NCI-H1092 (cell line): ENCODE measurements at regions not wholly inside any gene's neighbourhood (a gene's known extent, or its start where the extent isn't known, plus 50 kb on each side); places are given as distances from the start of the nearest gene placed in this dataset.
"Not testable (repeated sequence)": the region's sequence is repeated elsewhere in the genome, so short reads cannot be mapped to it uniquely, and the experiment has no call there.

ENCODE experiments used
- DNase-seq: peaks from one replicate; lab custom pipeline; 2025; lab: John Stamatoyannopoulos, UW

- peak; percentile 60 for DNase-seq
Measured at GRCh38 chr1:187517546-187517945, 688.8 kb downstream of the PLA2G4A start.

- DNase-seq = no peak
Measured at GRCh38 chr1:187527346-187527745, 698.6 kb downstream of the PLA2G4A start.

DNA sequence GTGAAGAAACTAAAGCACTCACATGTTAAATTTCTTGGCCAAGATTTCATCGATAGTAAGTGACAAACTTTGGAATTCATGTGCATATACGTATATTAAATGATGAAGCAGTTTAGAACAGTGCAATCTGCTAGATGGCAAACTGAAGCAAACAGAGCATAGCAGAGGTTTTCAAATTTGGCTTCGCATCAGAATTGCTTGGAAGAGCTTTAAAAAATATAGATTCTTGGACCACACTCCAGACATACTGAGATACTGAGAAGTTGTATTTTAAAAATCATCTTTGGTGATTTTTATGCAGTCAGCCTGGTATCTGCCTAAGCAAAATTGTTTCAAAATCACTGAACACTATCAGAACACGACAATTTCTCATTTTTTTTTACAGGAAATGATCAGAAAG lies 709.2 kb downstream of the PLA2G4A start:
- DNase-seq = no peak

- no peak for DNase-seq
Measured at GRCh38 chr1:187549540-187549939, 720.8 kb downstream of the PLA2G4A start.

DNA sequence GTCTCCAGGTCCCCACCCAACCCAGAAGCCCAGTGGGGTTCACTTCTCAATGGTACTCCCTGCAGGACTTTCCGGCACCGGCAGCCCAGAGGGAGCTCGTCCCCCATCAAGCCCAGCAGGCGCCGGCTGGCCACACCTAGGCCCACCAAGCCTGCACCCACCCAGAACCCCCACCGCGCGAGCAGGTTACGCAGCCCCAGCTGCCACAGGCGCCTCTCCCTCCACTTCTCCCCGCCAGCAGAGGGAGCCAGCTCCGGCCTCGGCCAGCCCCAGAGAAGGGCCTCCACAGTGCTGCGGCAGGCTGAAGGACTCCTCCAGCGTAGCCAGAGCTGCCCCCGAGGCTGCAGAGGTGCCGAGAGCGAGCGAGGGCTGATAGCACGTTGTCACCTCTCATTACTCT lies 722.3 kb downstream of the PLA2G4A start:
- no peak for DNase-seq

- DNase-seq = no peak
Measured at GRCh38 chr1:187563191-187563590, 734.4 kb downstream of the PLA2G4A start.

DNA sequence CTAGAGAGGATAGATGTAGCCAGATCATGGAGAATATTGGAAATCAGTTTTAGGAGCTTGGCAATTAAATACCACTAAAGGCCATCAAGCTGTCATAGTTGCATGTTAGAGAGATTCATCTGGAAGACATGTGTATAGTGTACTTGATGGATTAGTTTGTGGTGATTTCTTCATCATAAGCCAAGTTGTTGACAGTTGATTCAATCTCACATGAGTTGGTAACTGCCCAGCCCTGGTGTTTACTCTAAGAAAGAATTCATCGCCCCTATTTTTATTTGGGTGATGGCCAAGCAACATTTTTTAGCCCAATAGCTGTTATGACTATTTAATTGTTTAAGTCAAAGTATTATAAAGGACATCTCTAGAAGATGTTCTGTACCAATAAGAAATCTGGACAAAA lies 737.6 kb downstream of the PLA2G4A start:
- no peak for DNase-seq

GRCh38 chr1:187568067-187568466 lies 739.3 kb downstream of the PLA2G4A start:
- no peak for DNase-seq

DNA sequence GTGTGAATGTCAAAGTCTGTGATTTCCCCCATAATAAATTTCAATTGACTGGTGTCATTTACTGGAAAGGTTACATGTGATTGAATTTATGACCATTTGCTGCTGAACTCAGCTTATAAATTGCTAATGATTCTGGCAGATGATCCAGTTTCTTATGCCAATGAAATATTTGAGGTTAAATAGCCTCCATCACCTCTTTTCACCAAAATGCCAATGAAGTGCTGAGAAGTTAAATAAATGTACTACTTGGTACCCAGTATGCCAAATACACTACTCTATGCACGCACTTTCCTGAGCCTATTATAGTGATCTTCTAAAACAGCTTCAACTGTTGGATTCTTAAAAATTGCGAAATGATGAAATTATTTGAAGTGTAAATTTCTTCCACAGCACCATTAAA lies 741.4 kb downstream of the PLA2G4A start:
- no peak for DNase-seq

DNA sequence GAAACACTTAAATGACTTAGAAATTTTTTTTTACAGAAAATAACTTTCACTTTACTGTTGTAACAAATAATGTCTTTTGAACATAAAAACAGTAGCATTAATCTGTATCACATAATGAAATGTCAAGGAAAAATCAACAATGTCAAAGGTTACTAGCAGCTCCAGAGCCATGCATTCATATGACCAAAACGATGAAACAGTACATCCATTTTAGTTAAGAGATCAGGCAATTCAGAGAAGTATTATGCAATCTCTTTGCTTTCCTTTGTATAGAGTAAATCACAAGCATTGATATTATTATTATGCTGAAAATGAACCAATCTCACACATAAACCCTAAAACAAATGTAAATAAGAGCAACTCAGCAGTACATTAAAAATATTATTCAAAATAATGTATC lies 748.9 kb downstream of the PLA2G4A start:
- no peak for DNase-seq

- no peak for DNase-seq
Measured at GRCh38 chr1:187588917-187589316, 760.2 kb downstream of the PLA2G4A start.

DNA sequence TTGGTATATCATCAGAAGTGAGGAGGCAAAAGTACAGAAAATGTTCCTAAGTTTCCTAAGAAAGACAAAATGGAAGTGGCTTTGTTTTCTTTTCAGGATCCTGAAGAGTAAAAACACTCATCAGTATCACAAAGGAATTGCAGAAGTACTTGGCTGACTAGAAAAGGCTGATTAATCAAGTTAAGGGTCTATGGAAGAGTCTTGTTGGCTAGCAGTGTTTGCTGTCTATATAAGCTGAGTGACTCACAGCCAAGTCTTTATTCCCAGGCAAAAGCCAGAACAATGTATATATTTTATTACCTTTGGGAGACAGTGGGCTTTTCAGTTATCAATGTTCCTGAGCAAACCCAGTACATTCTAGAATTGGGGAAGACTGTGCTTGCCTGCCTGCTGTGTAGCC lies 777.0 kb downstream of the PLA2G4A start:
- DNase-seq = no peak

DNA sequence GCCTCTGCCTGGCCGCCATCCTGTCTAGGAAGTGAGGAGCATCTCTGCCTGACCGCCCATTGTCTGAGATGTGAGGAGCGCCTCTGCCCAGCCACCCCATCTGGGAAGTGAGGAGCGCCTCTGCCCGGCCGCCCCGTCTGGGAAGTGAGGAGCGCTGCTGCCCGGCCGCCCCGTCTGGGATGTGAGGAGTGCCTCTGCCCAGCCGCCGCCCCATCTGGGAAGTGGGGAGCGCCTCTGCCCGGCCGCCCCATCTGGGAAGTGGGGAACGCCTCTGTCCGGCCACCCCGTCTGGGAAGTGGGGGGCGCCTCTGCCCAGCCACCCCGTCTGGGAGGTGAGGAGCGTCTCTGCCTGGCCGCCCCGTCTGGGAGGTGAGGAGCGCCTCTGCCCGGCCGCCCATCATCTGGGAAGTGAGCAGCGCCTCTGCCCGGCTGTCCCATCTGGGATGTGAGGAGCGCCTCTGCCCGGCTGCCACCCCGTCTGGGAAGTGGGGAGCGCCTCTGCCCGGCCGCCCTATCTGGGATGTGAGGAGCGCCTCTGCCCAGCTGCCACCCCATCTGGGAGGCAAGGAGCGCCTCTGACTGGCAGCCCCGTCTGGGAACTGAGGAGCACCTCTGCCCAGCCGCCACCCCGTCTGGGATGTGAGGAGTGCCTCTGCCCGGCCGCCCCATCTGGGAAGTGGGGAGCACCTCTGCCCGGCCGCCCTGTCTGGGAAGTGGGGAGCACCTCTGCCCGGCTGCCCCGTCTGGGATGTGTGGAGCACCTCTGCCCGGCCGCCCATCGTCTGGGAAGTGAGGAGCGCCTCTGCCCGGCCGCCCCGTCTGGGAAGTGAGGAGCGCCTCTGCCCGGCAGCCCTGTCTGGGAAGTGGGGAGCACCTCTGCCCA lies 787.3 kb downstream of the PLA2G4A start:
- not testable (repeated sequence) for DNase-seq

DNA sequence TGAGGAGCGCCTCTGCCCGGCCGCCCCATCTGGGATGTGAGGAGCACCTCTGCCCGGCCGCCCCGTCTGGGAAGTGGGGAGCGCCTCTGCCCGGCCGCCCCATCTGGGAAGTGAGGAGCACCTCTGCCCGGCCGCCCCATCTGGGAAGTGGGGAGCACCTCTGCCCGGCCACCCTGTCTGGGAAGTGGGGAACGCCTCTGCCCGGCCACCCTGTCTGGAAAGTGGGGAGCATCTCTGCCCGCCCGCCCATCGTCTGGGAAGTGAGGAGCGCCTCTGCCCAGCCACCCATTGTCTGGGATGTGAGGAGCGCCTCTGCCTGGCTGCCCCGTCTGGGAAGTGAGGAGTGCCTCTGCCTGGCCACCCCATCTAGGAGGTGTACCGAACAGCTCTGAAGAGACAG lies 788.1 kb downstream of the PLA2G4A start:
- not testable (repeated sequence) for DNase-seq

GRCh38 chr1:187617776-187618175 lies 789.0 kb downstream of the PLA2G4A start:
- no peak for DNase-seq

GRCh38 chr1:187619175-187619574 lies 790.4 kb downstream of the PLA2G4A start:
- no peak for DNase-seq

- DNase-seq = no peak
Measured at GRCh38 chr1:187621951-187622350, 793.2 kb downstream of the PLA2G4A start.

GRCh38 chr1:187622545-187622944 lies 793.8 kb downstream of the PLA2G4A start:
- no peak for DNase-seq

DNA sequence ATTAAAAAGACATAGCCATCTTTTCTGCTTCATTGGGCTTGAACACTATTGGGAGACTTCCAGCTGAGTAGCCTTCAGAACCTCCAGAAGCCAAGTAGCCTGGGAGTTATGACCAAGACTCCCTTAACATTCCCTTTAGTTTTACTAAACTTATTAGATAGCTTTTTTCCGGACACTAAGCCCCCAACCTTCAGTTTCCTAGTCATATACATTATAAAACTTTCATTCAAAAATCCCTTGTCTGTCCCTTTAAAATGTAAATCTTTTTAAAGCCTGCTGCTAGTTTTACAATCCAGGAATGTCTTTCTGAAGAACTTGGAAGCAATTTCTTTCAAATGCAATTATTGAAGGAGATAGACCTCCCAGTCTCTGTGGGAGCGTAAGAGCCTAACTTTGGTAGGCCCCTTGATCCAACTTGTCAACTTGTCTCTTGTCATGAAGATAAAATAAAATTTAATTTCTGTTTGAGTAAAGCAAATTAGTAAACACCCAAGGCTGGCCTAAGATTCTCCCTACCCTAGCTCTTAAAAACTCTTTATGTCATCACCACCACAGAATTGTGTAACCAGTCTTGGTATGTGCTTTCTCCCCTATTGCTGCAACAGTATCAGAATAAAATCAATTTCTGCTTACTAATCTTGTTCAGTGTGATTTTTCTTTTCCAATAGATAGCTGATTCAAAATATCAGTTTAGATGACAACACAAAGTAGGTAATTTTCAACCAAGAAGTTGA lies 796.2 kb downstream of the PLA2G4A start:
- no peak for DNase-seq

GRCh38 chr1:187626056-187626455 lies 797.3 kb downstream of the PLA2G4A start:
- no peak for DNase-seq

DNA sequence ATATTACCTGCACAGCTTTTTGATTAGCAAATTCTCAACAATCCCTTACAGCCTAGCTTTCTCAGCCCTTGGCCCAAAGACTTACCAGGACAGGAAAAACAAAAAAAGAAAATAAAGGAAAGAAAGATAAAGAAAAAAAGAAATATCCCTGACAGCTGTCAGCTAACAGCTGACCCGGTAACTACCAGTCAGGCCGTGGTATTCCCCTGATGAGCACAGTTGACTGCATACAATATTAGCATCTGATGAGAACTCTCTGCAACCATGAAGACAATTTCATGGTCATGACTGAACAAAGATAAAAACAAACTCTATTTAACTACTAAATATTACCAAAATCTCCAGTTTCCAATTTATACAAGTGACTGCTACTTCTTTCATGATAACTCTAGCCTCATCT lies 798.8 kb downstream of the PLA2G4A start:
- no peak for DNase-seq

DNA sequence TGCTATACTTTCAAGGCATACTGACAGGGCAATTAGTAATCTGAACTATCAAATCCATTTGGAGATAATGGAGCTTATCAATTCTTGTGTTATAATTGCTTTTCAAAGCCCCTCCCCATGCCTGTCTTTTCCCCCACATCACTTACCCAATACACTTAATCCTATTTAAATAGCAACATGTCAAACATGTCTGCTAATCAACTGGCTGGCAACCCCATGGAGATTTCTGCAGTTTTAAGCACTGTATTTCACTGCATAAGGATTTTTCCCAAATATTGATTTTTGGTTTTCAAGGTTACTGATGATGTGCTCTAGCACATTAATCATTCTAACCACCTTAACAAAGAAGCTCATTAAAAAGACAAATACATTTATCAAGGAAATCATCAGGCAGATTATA lies 800.3 kb downstream of the PLA2G4A start:
- DNase-seq = no peak

DNA sequence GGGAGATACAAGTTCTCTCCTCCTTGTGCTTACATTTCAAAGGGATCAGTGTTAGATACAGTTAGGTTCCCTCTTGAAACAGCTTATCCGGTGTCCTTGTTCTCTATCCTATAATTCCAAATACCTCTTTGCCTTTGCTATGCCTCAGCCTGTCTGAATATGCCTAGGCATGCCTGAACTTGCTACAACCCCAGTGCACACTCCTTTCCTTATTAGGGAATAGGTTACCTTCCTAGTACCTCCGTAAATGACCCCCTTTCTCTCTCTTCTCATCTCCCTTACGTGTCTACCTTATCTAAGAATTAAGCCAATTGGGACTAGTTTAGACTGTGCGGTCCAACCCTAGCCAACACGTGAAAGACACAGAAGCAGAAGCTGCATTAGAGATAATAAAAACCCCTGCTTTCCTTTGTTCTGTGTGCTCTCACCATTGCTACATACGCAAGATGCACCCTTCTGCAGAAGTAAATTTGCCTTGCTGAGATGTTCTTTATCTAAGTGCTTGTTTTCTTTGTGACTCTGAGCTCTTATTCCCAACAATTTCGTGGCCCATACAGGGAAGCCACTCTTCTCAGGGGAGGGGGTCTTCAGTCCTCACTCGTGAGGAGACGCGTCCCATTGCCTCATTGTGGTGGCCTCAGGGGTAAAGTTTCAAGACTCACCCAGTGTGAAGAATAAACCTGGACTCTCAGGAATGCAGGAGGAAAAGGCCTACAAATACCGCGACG lies 802.1 kb downstream of the PLA2G4A start:
- DNase-seq = no peak
